PFSK-1 (cell line): ENCODE measurements at regions not wholly inside any gene's neighbourhood (a gene's known extent, or its start where the extent isn't known, plus 50 kb on each side); places are given as distances from the start of the nearest gene placed in this dataset.

Experiments
- FOXP2 ChIP-seq: optimal IDR thresholded peaks from 2 replicates; pipeline ENCODE3; 2011; ENCODE audit warnings: borderline replicate concordance, control low read depth, inconsistent platforms; ENCODE audit not compliant: insufficient read depth; ENCODE audit errors: extremely low read length, extremely low read depth
- POLR2AphosphoS5 ChIP-seq: IDR thresholded peaks from 2 replicates; pipeline ENCODE4 v1.6.1; 2012; ENCODE audit warnings: low read depth, mild to moderate bottlenecking, control low read depth, low read length, moderate library complexity
- SIN3A ChIP-seq: IDR thresholded peaks from 2 replicates; pipeline ENCODE4 v1.6.1; 2012; ENCODE audit warnings: mild to moderate bottlenecking, low read length, moderate library complexity, borderline replicate concordance; ENCODE audit not compliant: insufficient read depth
- TAF1 ChIP-seq: IDR thresholded peaks from 2 replicates; pipeline ENCODE4 v1.6.1; 2012; ENCODE audit warnings: low read length, control low read depth, borderline replicate concordance; ENCODE audit not compliant: insufficient read depth
- TF ChIP-seq, protein P1 (sequence below), 2 experiments: IDR thresholded peaks; 2 replicates each; pipeline versions ENCODE4 v1.6.1 to v1.8.0; 2011 to 2012; ENCODE audit warnings: low read depth in 2 of 2, low read length in 2 of 2, control low read depth in 1 of 2, inconsistent platforms in 1 of 2, mild to moderate bottlenecking in 1 of 2, moderate library complexity in 1 of 2; ENCODE audit not compliant: insufficient read depth in 1 of 2

DNA sequence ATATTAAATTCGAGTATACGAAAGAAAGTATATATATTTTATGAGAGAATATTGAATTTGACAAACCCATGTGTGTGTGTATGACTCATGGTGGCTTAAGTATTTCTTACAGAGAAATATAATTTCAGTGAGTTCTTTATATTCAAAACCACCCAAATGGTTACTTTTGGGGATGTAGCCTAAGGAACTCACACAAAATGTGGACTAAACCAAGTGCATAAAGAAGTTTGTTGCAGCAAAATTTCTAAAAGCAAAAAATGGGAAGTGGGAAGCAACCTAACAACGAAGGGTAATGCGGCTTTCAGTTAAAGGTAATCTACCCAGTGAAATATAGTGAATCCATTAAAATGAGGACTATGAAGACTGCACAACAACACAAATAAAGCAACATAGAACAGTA lies 277.1 kb downstream of the EDEM1 start:
- TF ChIP-seq TAF1 (no peak), POLR2AphosphoS5 (no peak), SIN3A (no peak), FOXP2 (no peak)
- TF ChIP-seq, protein P1, sequence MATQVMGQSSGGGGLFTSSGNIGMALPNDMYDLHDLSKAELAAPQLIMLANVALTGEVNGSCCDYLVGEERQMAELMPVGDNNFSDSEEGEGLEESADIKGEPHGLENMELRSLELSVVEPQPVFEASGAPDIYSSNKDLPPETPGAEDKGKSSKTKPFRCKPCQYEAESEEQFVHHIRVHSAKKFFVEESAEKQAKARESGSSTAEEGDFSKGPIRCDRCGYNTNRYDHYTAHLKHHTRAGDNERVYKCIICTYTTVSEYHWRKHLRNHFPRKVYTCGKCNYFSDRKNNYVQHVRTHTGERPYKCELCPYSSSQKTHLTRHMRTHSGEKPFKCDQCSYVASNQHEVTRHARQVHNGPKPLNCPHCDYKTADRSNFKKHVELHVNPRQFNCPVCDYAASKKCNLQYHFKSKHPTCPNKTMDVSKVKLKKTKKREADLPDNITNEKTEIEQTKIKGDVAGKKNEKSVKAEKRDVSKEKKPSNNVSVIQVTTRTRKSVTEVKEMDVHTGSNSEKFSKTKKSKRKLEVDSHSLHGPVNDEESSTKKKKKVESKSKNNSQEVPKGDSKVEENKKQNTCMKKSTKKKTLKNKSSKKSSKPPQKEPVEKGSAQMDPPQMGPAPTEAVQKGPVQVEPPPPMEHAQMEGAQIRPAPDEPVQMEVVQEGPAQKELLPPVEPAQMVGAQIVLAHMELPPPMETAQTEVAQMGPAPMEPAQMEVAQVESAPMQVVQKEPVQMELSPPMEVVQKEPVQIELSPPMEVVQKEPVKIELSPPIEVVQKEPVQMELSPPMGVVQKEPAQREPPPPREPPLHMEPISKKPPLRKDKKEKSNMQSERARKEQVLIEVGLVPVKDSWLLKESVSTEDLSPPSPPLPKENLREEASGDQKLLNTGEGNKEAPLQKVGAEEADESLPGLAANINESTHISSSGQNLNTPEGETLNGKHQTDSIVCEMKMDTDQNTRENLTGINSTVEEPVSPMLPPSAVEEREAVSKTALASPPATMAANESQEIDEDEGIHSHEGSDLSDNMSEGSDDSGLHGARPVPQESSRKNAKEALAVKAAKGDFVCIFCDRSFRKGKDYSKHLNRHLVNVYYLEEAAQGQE (IDR thresholded peaks at IDR 0.05; ENCODE audit: insufficient read depth in 1 of 2, low read depth in 2 of 2, low read length in 2 of 2): no peak

DNA sequence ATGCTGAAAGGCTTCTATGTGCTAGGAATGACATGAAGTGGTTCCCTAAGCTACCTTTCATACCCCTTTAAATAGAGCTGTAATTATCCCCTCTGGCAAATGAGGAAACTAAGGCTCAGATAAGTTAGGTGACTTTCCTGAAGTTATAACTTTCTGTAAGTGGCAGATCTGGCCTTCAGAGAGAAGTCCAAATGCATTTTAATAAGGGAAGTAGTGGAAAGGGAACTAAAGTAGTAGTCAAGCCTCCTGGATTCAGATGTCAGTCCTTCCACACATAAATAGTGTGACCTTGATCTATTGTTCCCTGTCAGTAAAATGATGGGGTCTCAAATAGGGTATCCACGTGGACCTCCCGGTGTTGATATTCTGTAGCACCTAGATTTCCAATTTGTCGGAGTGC lies 277.7 kb downstream of the EDEM1 start:
- TF ChIP-seq TAF1 (no peak), POLR2AphosphoS5 (no peak)
- TF ChIP-seq, protein P1 (IDR thresholded peaks at IDR 0.05; ENCODE audit: insufficient read depth in 1 of 2, low read depth in 2 of 2, low read length in 2 of 2): no peak

DNA sequence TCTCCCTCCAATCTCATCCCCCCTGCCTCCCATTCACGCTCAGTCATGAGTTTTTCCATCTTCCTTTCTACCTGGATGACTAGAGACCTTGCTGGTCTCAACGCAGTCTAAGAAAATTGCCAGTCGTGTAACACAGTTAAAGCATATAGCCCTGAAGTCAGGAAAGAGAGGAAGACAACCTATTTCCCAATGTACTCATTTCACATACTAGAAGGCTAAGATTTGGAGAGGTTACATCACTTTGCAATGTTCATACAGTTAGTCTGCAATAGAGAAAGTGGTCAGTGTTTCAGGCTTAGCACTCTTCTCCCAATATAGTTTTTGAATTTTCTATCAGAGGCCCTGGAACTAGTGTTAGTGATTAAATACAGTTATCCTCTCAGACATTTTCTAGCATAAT lies 278.6 kb downstream of the EDEM1 start:
- TF ChIP-seq, protein P1 (IDR thresholded peaks at IDR 0.05; ENCODE audit: insufficient read depth in 1 of 2, low read depth in 2 of 2, low read length in 2 of 2): no peak
- TF ChIP-seq TAF1 (no peak), FOXP2 (no peak), SIN3A (no peak), POLR2AphosphoS5 (no peak)

DNA sequence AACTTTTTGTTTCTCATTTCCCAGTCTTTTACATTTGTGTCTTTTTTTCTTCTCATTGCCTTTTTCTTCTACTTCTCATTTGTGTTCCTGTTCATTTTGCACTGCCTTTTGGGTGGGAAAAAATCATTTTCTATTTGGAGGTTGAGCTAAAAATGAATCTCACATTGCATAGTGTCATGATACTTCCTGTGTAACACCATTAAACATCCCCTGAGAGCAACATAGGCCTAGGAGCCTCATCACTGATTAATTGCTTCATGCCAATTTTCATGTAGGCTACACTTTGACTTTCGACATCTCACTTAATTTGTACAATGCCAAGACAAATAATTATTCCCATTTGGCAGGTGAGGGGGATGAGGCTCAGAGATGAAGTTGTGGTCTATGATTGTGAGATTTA lies 279.2 kb downstream of the EDEM1 start:
- TF ChIP-seq FOXP2 (no peak), TAF1 (no peak), POLR2AphosphoS5 (no peak), SIN3A (no peak)
- TF ChIP-seq, protein P1 (IDR thresholded peaks at IDR 0.05; ENCODE audit: insufficient read depth in 1 of 2, low read depth in 2 of 2, low read length in 2 of 2): no peak

DNA sequence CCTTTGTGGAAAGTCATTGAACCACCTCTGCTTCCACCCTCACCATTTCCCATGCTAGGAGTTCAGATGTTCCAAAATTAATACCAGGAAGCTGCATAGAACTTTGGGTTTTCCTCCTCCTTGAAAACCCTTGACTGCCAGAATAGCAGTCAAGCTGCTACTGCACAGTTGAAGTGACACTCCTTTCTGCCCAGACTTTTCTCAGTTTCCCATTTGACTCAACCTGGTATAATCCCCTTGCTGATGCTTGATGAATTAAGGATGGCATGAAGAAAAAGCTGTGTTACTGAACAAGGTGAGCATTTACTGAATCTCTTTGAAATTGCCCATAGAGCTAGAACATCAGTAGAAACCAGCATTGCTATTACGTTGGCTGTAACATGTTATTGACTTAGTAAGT lies 286.0 kb downstream of the EDEM1 start:
- TF ChIP-seq FOXP2 (no peak), POLR2AphosphoS5 (no peak), SIN3A (no peak), TAF1 (no peak)
- TF ChIP-seq, protein P1 (IDR thresholded peaks at IDR 0.05; ENCODE audit: insufficient read depth in 1 of 2, low read depth in 2 of 2, low read length in 2 of 2): no peak
